ENCODE measurements at regions not wholly inside any gene's neighbourhood (a gene's known extent, or its start where the extent isn't known, plus 50 kb on each side); places are given as distances from the start of the nearest gene placed in this dataset.

GRCh38 chr14:46482200-46482599, 169.4 kb downstream of the RPL10L start:
- no peaks in the 10 kb centered on the region for H3K4me1 ChIP-seq (ENCODE audit: control insufficient read depth in 1 of 2, insufficient read depth in 2 of 2, low read length in 2 of 2)
- intact Hi-C loops (cut with micrococcal nuclease): no loop called here
- H3K27me3 ChIP-seq (ENCODE audit: insufficient read depth, low read length): no peaks in the 10 kb centered on the region
- DNase-seq (ENCODE audit: low read depth, low spot score) (no peak), ATAC-seq (no peak)
- ChIA-PET POLR2A (no interaction called here), RAD21 (ENCODE audit: low non-redundant PET in 1 of 2, low total read pairs in 2 of 2, uncharacterized antibody in 2 of 2, unreplicated experiment in 2 of 2) (no interaction called here), CTCF (no interaction called here)
- H3K9me3 ChIP-seq (ENCODE audit: control insufficient read depth in 1 of 2, insufficient read depth in 1 of 2, low read depth in 1 of 2, low read length in 2 of 2): 0 out of 4 replicates have a peak, but pooled peaks cover 0 to 5% of the 10 kb centered on the region in 2 experiments
- H3K4me2 ChIP-seq (ENCODE audit: low read length): no peak overlapping the region
- no peak for TF ChIP-seq SIN3A (IDR thresholded peaks at IDR 0.05; ENCODE audit: low read depth)
- no peak for TF ChIP-seq CTCF (IDR thresholded peaks at IDR 0.05 in 2 of 3, conservative IDR thresholded peaks at IDR 0.05 in 1 of 3; ENCODE audit: borderline replicate concordance in 1 of 3, insufficient read depth in 1 of 3, low read depth in 2 of 3, low read length in 2 of 3)
- no peak for TF ChIP-seq EZH2phosphoT487 (IDR thresholded peaks at IDR 0.05; ENCODE audit: borderline replicate concordance)
- no peak for TF ChIP-seq JUND (IDR thresholded peaks at IDR 0.05)
- no peak for TF ChIP-seq TCF7L2 (IDR thresholded peaks at IDR 0.05; ENCODE audit: borderline replicate concordance, extremely low read depth, insufficient read depth, insufficient read length)
- no peak for TF ChIP-seq ZFX (IDR thresholded peaks at IDR 0.05)
- TF ChIP-seq REST (IDR thresholded peaks at IDR 0.05; ENCODE audit: low read depth): no peak
- TF ChIP-seq ATF3 (IDR thresholded peaks at IDR 0.05): no peak
- no peak for TF ChIP-seq SP1 (IDR thresholded peaks at IDR 0.05; ENCODE audit: low read depth)
- no peak for TF ChIP-seq POLR2AphosphoS5 (IDR thresholded peaks at IDR 0.05; ENCODE audit: low read depth, low read length)
- no peak for TF ChIP-seq MAX (IDR thresholded peaks at IDR 0.05)
- no peak for TF ChIP-seq ZBTB33 (IDR thresholded peaks at IDR 0.05; ENCODE audit: extremely low read depth, insufficient replicate concordance, low read length)
- no peaks in the 10 kb centered on the region for H3K9me2 ChIP-seq (ENCODE audit: insufficient read depth)
- no peak overlapping the region for H3K9ac ChIP-seq (ENCODE audit: low read length)
- H3K4me3 ChIP-seq (replicated peaks in 1 of 2; ENCODE audit: low read depth in 1 of 2, low read length in 2 of 2): no peak overlapping the region
- no TSS peak for BruUV-seq (replicated peaks)
- no peaks in the 10 kb centered on the region for H3K79me2 ChIP-seq (ENCODE audit: insufficient read depth, low read length)
- no peak overlapping the region for H2AFZ ChIP-seq (ENCODE audit: low read depth, low read length, poor library complexity, severe bottlenecking)
- no peak overlapping the region for H3K27ac ChIP-seq (ENCODE audit: low read depth, low read length)
- H3K36me3 ChIP-seq (ENCODE audit: control insufficient read depth in 1 of 2, insufficient read depth in 2 of 2, low read length in 2 of 2): no peaks in the 10 kb centered on the region
- H4K20me1 ChIP-seq (ENCODE audit: insufficient read depth): no peaks in the 10 kb centered on the region

Measured in HCT116 (cell line).